CD4-positive, alpha-beta T cell treated with Interleukin-15 for 1 hour (primary cell): ENCODE measurements at regions not wholly inside any gene's neighbourhood (a gene's known extent, or its start where the extent isn't known, plus 50 kb on each side); places are given as distances from the start of the nearest gene placed in this dataset.

Experiments used
- DNase-seq: peaks from one replicate; pipeline ENCODE4 v3.0.0-alpha.2; 2020

- no peak for DNase-seq
These were observed 1573.3 kb downstream of the PCDH9 start for GRCh38 chr13:65656740-65657329.

GRCh38 chr13:65653613-65654012 is 1576.5 kb downstream of the PCDH9 start:
- DNase-seq = no peak

GRCh38 chr13:65650321-65650720 is 1579.8 kb downstream of the PCDH9 start:
- no peak for DNase-seq

- no peak for DNase-seq
These were observed 1587.1 kb downstream of the PCDH9 start for GRCh38 chr13:65642996-65643395.

- DNase-seq = no peak
These were observed 1587.8 kb downstream of the PCDH9 start for GRCh38 chr13:65642301-65642700.

GRCh38 chr13:65638572-65639168 is 1591.5 kb downstream of the PCDH9 start:
- no peak for DNase-seq

GRCh38 chr13:65633806-65634205 is 1596.3 kb downstream of the PCDH9 start:
- no peak for DNase-seq

GRCh38 chr13:65631078-65631477 is 1599.1 kb downstream of the PCDH9 start:
- no peak for DNase-seq

- no peak for DNase-seq
These were observed 1600.2 kb downstream of the PCDH9 start for GRCh38 chr13:65629926-65630325.

GRCh38 chr13:65623148-65623547 is 1607.0 kb downstream of the PCDH9 start:
- no peak for DNase-seq

- no peak for DNase-seq
These were observed 1614.6 kb downstream of the PCDH9 start for GRCh38 chr13:65615506-65615905.

GRCh38 chr13:65613004-65613403 is 1617.1 kb downstream of the PCDH9 start:
- no peak for DNase-seq

GRCh38 chr13:65609350-65609749 is 1620.8 kb downstream of the PCDH9 start:
- DNase-seq = no peak

GRCh38 chr13:65606622-65607021 is 1623.5 kb downstream of the PCDH9 start:
- DNase-seq = no peak

GRCh38 chr13:65605396-65605795 is 1624.7 kb downstream of the PCDH9 start:
- no peak for DNase-seq

GRCh38 chr13:65603160-65603559 is 1627.0 kb downstream of the PCDH9 start:
- DNase-seq = no peak

- no peak for DNase-seq
These were observed 1628.3 kb downstream of the PCDH9 start for GRCh38 chr13:65601855-65602254.

GRCh38 chr13:65600702-65601101 is 1629.4 kb downstream of the PCDH9 start:
- no peak for DNase-seq

GRCh38 chr13:65597839-65598818 is 1632.0 kb downstream of the PCDH9 start:
- no peak for DNase-seq

- no peak for DNase-seq
These were observed 1634.2 kb downstream of the PCDH9 start for GRCh38 chr13:65595916-65596315.

GRCh38 chr13:65594298-65594781 is 1635.8 kb downstream of the PCDH9 start:
- no peak for DNase-seq

- DNase-seq = no peak
These were observed 1636.8 kb downstream of the PCDH9 start for GRCh38 chr13:65593298-65593874.

GRCh38 chr13:65592731-65593130 is 1637.4 kb downstream of the PCDH9 start:
- no peak for DNase-seq
